Common myeloid progenitor, CD34-positive (primary cell): ENCODE measurements at regions not wholly inside any gene's neighbourhood (a gene's known extent, or its start where the extent isn't known, plus 50 kb on each side); places are given as distances from the start of the nearest gene placed in this dataset.

Experiments
- CTCF ChIA-PET: fragments of 350-600 bp; sonication (Branson Sonifier 250); formaldehyde crosslinking; loops from one replicate; lab custom pipeline; 2021; ENCODE audit warnings: antibody characterized with exemption; lab: Charles Lee
- POLR2A ChIA-PET: fragments of 350-600 bp; sonication (Branson Sonifier 250); formaldehyde crosslinking; loops from one replicate; lab custom pipeline; 2021; ENCODE audit warnings: antibody characterized with exemption; lab: Charles Lee
- DNase-seq, 3 donors: peaks; one replicate each; pipeline versions ENCODE4 v3.0.0 to v3.0.0-alpha.2; 2013
- H3K27ac ChIP-seq, 2 experiments: 1 replicate in 1 of 2; 2 replicates in 1 of 2; pipeline ENCODE4 v1.7.0; 2013; ENCODE audit warnings: inconsistent platforms in 2 of 2, low read length in 2 of 2, mild to moderate bottlenecking in 2 of 2, low read depth in 1 of 2, moderate library complexity in 1 of 2; ENCODE audit not compliant: severe bottlenecking in 2 of 2, insufficient read depth in 1 of 2, poor library complexity in 1 of 2
- H3K27me3 ChIP-seq, 5 experiments: replicated peaks in 2 of 5; 1 replicate in 3 of 5; 2 replicates in 2 of 5; pipeline versions ENCODE4 v1.6.1 to v1.7.0; 2013; ENCODE audit warnings: low read length in 4 of 5, mild to moderate bottlenecking in 2 of 5, moderate library complexity in 2 of 5, inconsistent platforms in 1 of 5; ENCODE audit not compliant: insufficient read depth in 5 of 5, control insufficient read depth in 4 of 5
- H3K36me3 ChIP-seq, 4 experiments: 1 replicate in 2 of 4; 2 replicates in 2 of 4; pipeline versions ENCODE4 v1.6.1 to v1.7.0; 2013; ENCODE audit warnings: low read length in 3 of 4, control low read depth in 1 of 4, mild to moderate bottlenecking in 1 of 4; ENCODE audit not compliant: control insufficient read depth in 4 of 4, insufficient read depth in 4 of 4
- H3K4me1 ChIP-seq, 4 experiments: 1 replicate in 3 of 4; 2 replicates in 1 of 4; pipeline versions ENCODE4 v1.6.1 to v1.7.1; 2013; ENCODE audit warnings: low read length in 3 of 4, mild to moderate bottlenecking in 3 of 4, control low read depth in 1 of 4, inconsistent platforms in 1 of 4, moderate library complexity in 1 of 4; ENCODE audit not compliant: control insufficient read depth in 4 of 4, insufficient read depth in 4 of 4; ENCODE audit errors: control extremely low read depth in 1 of 4
- H3K4me3 ChIP-seq, 7 experiments: 1 replicate in 4 of 7; 2 replicates in 3 of 7; pipeline versions ENCODE4 v1.5.1 to v1.7.0; 2013; ENCODE audit warnings: mild to moderate bottlenecking in 7 of 7, low read length in 6 of 7, moderate library complexity in 6 of 7, inconsistent platforms in 2 of 7, low read depth in 2 of 7, control low read depth in 1 of 7; ENCODE audit not compliant: insufficient read depth in 4 of 7, control insufficient read depth in 1 of 7; ENCODE audit errors: extremely low read depth in 1 of 7
- H3K9me3 ChIP-seq, 5 experiments: 1 replicate in 4 of 5; 2 replicates in 1 of 5; pipeline versions ENCODE4 v1.6.1 to v1.7.1; 2013; ENCODE audit warnings: low read length in 4 of 5, mild to moderate bottlenecking in 2 of 5, inconsistent platforms in 1 of 5, low read depth in 1 of 5, moderate library complexity in 1 of 5; ENCODE audit not compliant: control insufficient read depth in 4 of 5, insufficient read depth in 2 of 5; ENCODE audit errors: control extremely low read depth in 1 of 5
- WGBS: methylation state at CpG from one replicate; pipeline ENCODE4 v1.1.5; 2013; ENCODE audit not compliant: insufficient coverage; 5-methylcytosine and 5-hydroxymethylcytosine counted together

DNA sequence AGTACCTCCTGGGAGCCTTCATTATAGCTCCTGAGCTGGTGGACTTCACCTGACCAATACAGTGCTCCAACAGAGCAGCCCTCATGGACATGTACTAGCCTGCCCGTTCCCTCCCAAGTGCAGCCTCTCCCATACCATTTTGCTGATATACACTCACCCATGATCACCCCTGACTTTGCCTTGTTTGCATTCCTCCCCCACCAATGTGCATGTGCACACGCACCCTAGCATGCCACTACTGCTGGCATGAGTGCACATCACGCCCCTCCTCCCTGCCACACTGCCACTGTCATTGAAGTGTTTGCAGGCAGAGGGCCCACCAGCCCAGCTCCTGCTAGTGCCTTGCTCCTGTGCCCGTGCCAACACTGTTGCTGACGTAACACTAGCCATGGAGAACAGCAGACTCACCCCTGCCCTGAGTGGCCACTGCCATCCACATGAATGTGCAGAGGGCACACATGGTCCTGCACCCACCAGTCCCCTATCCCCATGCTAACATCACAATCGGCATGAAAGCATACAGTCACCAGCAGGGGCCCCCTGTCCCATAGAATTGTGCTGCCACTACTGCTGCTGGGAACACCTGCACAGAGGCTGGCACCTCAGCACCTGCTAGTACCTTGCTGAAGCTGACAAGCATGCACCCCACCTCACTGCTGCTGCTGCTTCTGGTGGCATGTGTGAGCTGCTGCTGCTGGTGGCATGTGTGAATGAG is 110.3 kb downstream of the SINHCAF start:
- no peaks in the 10 kb centered on the region for H3K4me1 ChIP-seq
- POLR2A ChIA-PET, result no interaction called here
- H3K27me3 ChIP-seq, result no peaks in the 10 kb centered on the region
- 94% methylated on average over 3 of the region's 6 CpGs for WGBS
- no peak overlapping the region for H3K27ac ChIP-seq
- peaks cover 0 to 9% (median 0%) of the 10 kb centered on the region in 5 experiments for H3K9me3 ChIP-seq
- DNase-seq, result no peak
- no peaks in the 10 kb centered on the region for H3K36me3 ChIP-seq
- H3K4me3 ChIP-seq, result no peak overlapping the region
- CTCF ChIA-PET, result no interaction called here

DNA sequence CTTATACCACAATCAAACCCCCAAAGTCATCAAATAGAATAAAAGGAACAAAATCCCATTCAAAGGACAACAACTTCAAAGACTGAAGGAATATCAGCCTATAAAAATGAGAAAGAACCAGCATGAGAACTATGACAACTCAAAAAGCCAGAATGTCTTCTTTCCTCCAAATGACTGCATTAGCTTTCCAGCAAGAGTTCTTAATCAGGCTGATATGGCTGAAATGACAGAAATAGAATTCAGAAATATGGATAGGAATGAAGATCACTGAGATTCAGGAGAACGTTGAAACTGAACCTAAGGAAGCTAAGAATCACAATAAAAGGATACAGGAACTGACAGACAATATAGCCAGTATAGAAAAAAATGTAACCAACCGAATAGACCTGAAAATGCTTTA is 109.5 kb downstream of the SINHCAF start:
- Histone ChIP-seq H3K27me3 (no peaks in the 10 kb centered on the region), H3K36me3 (no peaks in the 10 kb centered on the region), H3K4me1 (no peaks in the 10 kb centered on the region), H3K27ac (no peak overlapping the region), H3K4me3 (no peak overlapping the region), H3K9me3 (peaks cover 0 to 9% (median 0%) of the 10 kb centered on the region in 5 experiments)
- WGBS, result 100% methylated on average over 1 of the region's 2 CpGs
- POLR2A ChIA-PET, result no interaction called here
- DNase-seq, result no peak
- CTCF ChIA-PET, result no interaction called here

DNA sequence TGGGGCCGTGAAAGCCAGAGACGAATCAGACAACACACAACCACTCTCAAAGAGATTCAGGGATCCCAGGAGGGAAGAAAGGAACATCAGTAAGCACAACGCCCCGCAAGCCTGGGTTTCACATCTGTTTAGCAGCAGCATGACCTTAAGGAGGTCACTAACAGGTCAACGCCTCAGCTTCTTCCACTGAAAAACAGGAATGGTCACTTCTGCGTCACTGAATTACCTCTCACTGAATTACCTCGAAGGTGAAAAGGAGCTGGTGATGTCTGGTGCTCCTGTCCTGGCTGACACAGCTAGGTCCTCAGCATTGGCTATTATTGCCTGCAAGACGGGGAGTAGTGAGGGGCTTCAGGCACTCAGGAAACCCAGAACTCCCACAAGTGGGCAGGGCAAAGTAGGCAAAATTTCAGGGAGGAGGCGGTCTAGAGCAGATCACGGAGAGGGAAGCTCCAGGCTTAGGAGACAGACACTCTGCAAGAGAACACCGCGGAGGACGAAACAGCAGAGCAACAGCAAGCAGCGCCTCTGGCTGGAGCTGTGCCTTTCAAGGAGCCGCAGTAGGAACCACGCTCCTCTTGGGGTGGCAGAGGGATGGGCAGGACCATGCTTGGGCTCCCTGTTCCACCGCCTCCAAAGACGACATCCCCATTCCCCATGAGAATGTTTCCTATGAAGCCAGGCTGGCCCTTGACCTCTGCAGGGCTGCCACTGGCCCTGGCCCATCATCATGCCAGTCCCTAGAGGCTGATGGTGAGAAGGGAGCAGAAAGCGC is 108.4 kb downstream of the SINHCAF start:
- H3K27ac ChIP-seq, result no peak overlapping the region
- H3K36me3 ChIP-seq, result no peaks in the 10 kb centered on the region
- no peak overlapping the region for H3K4me3 ChIP-seq
- POLR2A ChIA-PET, result no interaction called here
- H3K27me3 ChIP-seq, result no peaks in the 10 kb centered on the region
- CTCF ChIA-PET, result interaction anchor here (1.0 to 1.8 kb wide), 2 partner anchors 9 to 10 kb away, joined by 3 to 5 read pairs; no protein-coding TSS in a partner anchor
- 81% methylated on average over 17 of the region's 19 CpGs for WGBS
- peaks cover 0 to 3% (median 0%) of the 10 kb centered on the region in 4 experiments for H3K4me1 ChIP-seq
- peaks cover 0 to 9% (median 0%) of the 10 kb centered on the region in 5 experiments for H3K9me3 ChIP-seq
- DNase-seq, result no peak

DNA sequence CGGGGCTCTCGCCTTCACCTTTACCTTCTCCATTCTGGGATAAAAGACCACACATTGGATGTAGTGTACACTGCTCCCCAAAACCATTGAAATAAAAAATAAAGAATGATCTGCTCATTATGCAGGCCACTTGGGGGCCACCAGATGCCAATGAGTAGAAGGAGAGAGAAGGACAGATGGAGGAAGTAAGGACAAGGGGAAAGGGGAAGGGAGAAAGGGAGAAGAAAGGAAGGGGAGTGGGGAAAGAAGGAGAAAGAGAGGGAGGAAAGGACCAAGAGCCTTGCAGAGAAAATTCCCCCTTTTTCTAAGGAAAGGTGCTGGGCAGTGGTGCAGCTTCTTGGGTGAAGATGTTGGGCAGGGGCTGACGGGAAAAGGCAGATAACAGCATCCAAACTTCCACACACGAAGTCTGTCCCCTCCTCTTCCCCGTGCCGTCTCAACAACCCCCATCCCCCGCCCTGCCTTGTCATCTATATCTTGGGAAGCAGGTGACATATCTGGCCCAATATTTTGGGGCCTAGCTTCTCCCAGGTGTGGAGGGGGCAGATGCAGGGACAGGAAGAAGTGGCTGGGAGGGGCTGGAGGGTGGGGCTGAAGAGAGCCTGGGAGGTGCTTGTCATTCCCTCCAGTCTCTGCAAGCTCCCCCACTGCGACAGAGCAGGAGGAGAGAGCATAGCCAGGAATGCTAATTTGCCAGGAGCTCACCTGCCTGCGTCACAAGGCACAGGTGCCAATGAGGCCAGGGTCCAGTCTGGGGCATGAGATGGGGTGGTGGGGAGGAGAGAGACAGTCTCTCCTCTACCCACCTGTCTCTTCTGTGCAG is 107.5 kb downstream of the SINHCAF start:
- DNase-seq, result no peak
- Histone ChIP-seq H3K27ac (no peak overlapping the region), H3K4me3 (no peak overlapping the region), H3K36me3 (no peaks in the 10 kb centered on the region), H3K4me1 (peaks cover 0 to 4% (median 0%) of the 10 kb centered on the region in 4 experiments), H3K9me3 (peaks cover 0 to 9% (median 0%) of the 10 kb centered on the region in 5 experiments), H3K27me3 (no peaks in the 10 kb centered on the region)
- CTCF ChIA-PET, result interaction anchor here (1.0 to 1.8 kb wide), 3 partner anchors 9 to 12 kb away, joined by 3 to 5 read pairs (median 4); no protein-coding TSS in a partner anchor
- 90% methylated on average over 2 of the region's 9 CpGs for WGBS
- POLR2A ChIA-PET, result no interaction called here

DNA sequence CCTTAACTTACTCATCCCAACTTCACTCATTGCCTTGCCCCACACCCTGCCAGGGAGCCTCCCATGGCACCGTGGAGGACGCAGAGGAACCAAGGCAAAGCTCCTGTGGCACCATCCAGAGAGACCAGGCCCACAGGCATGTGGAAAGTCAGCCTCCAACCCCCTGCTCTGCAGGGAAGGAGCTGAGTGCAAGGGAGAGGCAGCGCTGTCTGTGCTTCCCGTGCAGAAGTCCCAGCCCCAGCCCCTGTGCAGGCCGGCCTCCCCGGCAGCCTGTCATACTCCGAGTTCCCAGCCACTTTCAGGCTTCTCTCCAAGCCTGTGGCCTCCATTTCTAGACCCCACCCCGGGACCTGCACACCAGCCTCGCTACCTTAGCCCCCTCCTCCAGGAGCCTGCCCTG is 106.4 kb downstream of the SINHCAF start:
- Histone ChIP-seq H3K27ac (no peak overlapping the region), H3K9me3 (peaks cover 0 to 9% (median 0%) of the 10 kb centered on the region in 5 experiments), H3K27me3 (no peaks in the 10 kb centered on the region), H3K4me3 (no peak overlapping the region), H3K4me1 (peaks cover 0 to 4% (median 0%) of the 10 kb centered on the region in 4 experiments), H3K36me3 (no peaks in the 10 kb centered on the region)
- ChIA-PET POLR2A (interaction anchor here (0.7 kb wide), 1 partner anchor 208 kb away, joined by 3 read pairs; no protein-coding TSS in a partner anchor), CTCF (no interaction called here)
- 98% methylated on average over 8 of the region's 9 CpGs for WGBS
- no peak for DNase-seq

DNA sequence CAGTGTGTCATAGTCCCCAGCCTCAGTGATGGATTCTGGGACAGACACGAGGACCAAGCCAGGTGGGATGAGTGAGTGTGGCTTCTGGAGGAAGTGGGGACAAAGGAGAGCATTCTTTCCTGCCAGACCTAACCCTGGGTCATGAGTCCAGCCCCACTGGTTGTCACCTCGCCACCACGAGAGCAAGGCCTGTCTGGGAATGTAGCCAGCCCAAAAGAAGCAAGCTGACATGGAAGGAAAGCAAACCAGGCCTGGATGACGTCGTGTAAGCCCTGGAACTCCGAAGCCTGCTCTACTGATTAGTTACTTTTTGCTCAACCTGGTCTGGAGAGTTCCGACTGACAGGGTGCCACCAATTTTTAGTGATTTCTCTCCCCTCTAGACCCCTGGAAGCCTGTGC is 105.9 kb downstream of the SINHCAF start:
- no peaks in the 10 kb centered on the region for H3K36me3 ChIP-seq
- ChIA-PET CTCF (no interaction called here), POLR2A (interaction anchor here (0.7 kb wide), 1 partner anchor 209 kb away, joined by 3 read pairs; no protein-coding TSS in a partner anchor)
- no peaks in the 10 kb centered on the region for H3K27me3 ChIP-seq
- peaks cover 0 to 4% (median 0%) of the 10 kb centered on the region in 4 experiments for H3K4me1 ChIP-seq
- H3K27ac ChIP-seq, result no peak overlapping the region
- H3K4me3 ChIP-seq, result no peak overlapping the region
- DNase-seq, result no peak
- peaks cover 0 to 9% (median 0%) of the 10 kb centered on the region in 5 experiments for H3K9me3 ChIP-seq
- WGBS, result 80% methylated on average over 6 of the region's 7 CpGs
